GM13977 (cell line): ENCODE measurements at regions not wholly inside any gene's neighbourhood (a gene's known extent, or its start where the extent isn't known, plus 50 kb on each side); places are given as distances from the start of the nearest gene placed in this dataset.
"Not testable (repeated sequence)": the region's sequence is repeated elsewhere in the genome, so short reads cannot be mapped to it uniquely, and the experiment has no call there.

Source experiments
- DNase-seq: peaks from one replicate; pipeline ENCODE4 v3.0.0; 2012; ENCODE audit warnings: low spot score
- in situ Hi-C: fragments of 300-500 bp; cut with MboI; formaldehyde crosslinking; loops from one replicate; pipeline ENCODE4 v1.12.0; 2022; ENCODE audit warnings: low sequenced_read_pairs, low pct_unique_long_range_greater_than_20kb, mixed read lengths, inconsistent platforms; ENCODE audit not compliant: unreplicated experiment
- TF ChIP-seq, protein P1 (sequence below): IDR thresholded peaks from 2 replicates; pipeline ENCODE4 v1.5.1; 2012; ENCODE audit warnings: mild to moderate bottlenecking, control low read depth; ENCODE audit not compliant: insufficient read depth; ENCODE audit errors: extremely low read depth, missing control alignments

DNA sequence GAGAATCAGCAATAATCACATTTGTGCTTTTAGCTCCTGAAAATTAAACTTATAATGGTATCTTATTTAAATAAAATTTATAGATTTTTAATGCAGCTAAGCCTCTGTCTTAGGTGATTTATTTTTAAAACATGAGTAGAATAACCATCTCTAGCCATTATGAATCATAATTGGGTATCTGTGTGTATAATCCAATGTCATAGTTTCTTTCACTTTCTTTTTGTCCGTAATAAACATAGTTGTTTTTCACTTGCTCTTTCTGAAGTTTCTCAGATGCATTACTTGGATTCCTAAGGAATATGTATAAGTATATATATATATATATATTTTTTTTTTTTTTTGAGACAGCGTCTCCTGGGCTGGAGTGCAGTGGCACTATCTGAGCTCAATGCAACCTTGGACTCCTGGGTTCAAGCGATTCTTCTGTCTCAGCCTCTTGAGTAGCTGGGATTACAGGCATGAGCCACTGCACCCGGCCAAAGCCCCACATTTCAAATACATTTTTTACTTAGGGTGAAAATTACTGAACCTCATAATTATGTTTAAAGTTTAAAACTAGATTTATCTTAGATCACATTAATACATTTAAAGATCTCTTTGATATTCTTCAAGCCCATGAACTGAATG, 377.1 kb downstream of the PRDM9 start:
- DNase-seq: no peak
- in situ Hi-C loops: no loop called here
- TF ChIP-seq, protein P1, sequence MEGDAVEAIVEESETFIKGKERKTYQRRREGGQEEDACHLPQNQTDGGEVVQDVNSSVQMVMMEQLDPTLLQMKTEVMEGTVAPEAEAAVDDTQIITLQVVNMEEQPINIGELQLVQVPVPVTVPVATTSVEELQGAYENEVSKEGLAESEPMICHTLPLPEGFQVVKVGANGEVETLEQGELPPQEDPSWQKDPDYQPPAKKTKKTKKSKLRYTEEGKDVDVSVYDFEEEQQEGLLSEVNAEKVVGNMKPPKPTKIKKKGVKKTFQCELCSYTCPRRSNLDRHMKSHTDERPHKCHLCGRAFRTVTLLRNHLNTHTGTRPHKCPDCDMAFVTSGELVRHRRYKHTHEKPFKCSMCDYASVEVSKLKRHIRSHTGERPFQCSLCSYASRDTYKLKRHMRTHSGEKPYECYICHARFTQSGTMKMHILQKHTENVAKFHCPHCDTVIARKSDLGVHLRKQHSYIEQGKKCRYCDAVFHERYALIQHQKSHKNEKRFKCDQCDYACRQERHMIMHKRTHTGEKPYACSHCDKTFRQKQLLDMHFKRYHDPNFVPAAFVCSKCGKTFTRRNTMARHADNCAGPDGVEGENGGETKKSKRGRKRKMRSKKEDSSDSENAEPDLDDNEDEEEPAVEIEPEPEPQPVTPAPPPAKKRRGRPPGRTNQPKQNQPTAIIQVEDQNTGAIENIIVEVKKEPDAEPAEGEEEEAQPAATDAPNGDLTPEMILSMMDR: no peak

DNA sequence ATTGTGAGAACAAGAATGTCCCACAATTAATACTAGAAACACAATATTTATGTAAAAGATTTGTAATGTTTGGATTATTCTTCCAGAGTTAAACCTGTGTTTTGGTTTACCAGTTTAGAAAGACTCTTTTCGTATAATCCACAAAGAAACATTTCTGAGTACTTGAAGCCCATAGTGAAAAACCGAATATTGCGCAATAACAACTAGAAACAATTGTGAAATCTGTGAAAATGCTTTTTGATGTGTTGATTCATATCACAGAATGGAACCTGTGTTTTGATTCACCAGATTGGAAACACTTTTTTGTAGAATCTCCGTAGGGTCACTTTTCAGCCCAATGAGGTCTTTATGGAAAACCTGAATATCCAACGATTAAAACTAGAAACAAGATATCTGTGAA, 386.2 kb downstream of the PRDM9 start:
- TF ChIP-seq, protein P1: no peak
- no peak for DNase-seq
- in situ Hi-C loops: no loop called here

DNA sequence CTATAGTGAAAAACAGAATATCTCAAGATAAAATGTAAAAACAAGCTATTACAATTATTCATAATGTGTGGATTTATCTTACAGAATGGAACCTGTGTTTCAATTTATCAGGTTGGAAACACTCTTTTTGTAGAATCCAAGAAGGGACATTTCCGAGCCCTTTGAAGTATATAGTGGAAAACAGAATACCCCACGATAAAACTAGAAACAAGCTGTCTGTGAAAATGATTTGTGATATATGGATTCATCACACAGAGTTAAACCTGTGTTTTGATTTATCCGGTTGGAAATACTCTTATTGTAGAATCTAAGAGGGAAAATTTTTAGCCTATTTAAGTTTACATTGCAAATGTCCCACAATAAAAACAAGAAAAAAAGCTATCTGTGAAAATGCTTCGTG, 388.2 kb downstream of the PRDM9 start:
- no peak for DNase-seq
- TF ChIP-seq, protein P1: no peak
- in situ Hi-C loops: no loop called here

DNA sequence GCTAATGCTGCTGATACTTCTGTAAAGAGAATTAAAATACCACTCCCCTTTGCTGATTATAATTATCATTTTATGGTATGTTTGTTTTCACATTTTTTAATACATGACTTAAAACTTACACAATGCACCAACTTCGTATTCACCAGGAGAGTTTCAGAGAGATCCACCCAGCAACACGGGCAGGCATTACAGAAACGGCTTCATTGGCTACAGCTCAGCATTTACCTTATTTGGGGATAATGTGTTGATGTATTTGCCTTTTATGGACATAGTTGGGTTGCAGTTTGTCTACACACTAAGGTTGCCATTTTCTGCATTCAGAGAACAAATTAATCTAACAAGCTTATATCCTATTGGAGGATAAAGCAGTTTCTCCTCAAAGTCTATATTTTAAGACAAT, 423.6 kb downstream of the PRDM9 start:
- TF ChIP-seq, protein P1: no peak
- in situ Hi-C loops: no loop called here
- no peak for DNase-seq

DNA sequence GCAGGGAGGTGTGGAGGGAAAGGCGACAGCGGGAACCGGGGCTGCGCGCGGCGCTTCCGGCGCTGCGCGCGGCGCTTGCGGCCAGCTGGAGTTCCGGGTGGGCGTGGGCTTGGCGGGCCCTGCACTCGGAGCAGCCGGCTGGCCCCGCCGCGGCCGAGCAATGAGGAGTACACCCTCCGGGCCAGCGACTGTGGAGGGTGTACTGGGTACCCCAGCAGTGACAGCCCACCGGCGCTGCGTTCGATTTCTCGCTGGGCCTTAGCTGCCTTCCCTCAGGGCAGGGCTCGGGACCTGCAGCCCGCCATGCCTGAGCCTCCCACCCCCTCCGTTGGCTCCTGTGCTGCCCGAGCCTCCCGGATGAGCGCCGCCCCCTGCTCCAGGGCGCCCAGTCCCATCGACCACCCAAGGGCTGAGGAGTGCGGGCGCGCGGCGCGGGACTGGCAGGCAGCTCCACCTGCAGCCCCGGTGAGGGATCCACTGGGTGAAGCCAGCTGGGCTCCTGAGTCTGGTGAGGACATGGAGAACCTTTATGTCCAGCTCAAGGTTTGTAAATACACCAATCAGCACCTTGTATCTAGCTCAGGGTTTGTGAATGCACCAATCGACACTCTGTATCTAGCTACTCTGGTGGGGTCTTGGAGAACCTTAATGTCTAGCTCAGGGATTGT, 444.0 kb downstream of the PRDM9 start:
- in situ Hi-C loops, DNase-seq: not testable (repeated sequence)

DNA sequence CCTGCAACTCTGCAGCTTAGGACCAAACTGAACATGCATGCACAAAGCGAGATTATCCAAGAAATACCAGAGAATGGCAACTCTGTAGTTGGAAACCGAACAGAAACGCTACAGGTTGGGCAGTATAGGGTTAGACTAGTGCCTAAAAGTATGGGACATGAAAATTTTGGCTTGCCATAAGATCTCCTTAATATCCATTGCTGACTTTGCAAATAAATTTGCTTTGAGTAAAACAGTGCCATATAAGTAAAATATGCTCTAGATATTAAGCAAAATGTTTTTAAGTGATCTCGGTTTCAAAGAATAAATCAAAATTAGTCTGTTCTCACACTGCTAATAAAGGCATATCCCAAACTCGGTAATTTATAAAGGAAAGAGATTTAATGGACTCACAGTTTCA, 456.0 kb downstream of the PRDM9 start:
- DNase-seq: no peak
- in situ Hi-C loops: no loop called here
- TF ChIP-seq, protein P1: no peak

DNA sequence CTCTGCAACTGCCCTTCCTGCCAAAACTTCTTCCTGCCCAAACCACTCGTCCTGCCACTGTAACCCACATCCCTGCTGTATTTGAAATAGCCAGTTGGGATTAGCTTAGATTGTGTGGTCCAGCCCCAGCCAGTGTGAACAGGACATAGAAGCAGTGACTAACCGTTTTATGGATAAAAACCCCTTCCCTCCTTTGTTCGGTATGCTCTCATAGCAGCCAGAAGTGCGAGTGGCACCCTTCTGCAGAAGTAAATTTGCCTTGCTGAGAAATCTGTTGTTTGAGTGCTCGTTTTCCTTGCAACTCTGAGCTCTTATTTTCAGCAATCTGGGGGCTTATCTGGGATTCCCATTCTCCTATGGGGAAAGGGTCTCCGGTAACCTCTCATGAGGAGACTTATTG, 470.0 kb downstream of the PRDM9 start:
- in situ Hi-C loops: no loop called here
- TF ChIP-seq, protein P1: no peak
- DNase-seq: no peak
